ENCODE measurements at regions not wholly inside any gene's neighbourhood (a gene's known extent, or its start where the extent isn't known, plus 50 kb on each side); places are given as distances from the start of the nearest gene placed in this dataset.

DNA sequence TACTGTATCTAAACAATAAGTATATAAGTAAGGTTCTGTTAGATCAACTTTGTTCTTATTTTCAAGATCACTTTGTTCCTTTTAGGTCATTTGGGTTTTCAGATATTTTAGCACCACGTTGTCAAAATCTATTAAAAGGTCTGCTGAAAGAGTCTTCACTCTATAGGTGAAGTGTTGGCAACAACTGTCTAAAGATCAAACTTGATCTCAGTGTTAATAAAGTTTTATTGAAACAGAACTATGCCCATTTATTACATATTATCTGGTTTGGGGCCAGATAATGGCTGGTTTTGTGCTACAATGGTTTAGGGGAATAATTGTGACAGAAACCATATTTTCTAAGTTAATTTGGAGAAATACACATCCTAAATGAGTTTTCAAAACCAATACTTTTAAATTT lies 478.9 kb upstream of the GRM3 start:
- Histone ChIP-seq H3K9ac (ENCODE audit: low read depth in 1 of 2, low read length in 2 of 2) (no peak overlapping the region), H3K36me3 (ENCODE audit: control insufficient read depth in 4 of 4, insufficient read depth in 3 of 4, low read depth in 1 of 4, low read length in 3 of 4) (no peaks in the 10 kb centered on the region), H3K4me3 (ENCODE audit: low read depth in 1 of 3, low read length in 3 of 3) (no peak overlapping the region), H3K4me1 (ENCODE audit: control insufficient read depth in 4 of 4, insufficient read depth in 4 of 4, low read length in 3 of 4) (no peaks in the 10 kb centered on the region), H3K9me3 (ENCODE audit: control insufficient read depth in 4 of 4, low read length in 3 of 4) (no peaks in the 10 kb centered on the region), H3K27me3 (ENCODE audit: control insufficient read depth in 4 of 4, insufficient read depth in 4 of 4, low read length in 3 of 4) (peaks cover 0 to 3% (median 0%) of the 10 kb centered on the region in 4 donors), H3K27ac (ENCODE audit: low read depth in 1 of 2, low read length in 2 of 2) (no peak overlapping the region)
- DNase-seq (ENCODE audit: low spot score), result no peak
- TF ChIP-seq NR2F2 (IDR thresholded peaks at IDR 0.05) (no peak), HNF4G (IDR thresholded peaks at IDR 0.05) (no peak), REST (IDR thresholded peaks at IDR 0.05) (no peak), MAX (IDR thresholded peaks at IDR 0.05) (no peak), SP1 (IDR thresholded peaks at IDR 0.05) (no peak)
- TF ChIP-seq, protein P1, sequence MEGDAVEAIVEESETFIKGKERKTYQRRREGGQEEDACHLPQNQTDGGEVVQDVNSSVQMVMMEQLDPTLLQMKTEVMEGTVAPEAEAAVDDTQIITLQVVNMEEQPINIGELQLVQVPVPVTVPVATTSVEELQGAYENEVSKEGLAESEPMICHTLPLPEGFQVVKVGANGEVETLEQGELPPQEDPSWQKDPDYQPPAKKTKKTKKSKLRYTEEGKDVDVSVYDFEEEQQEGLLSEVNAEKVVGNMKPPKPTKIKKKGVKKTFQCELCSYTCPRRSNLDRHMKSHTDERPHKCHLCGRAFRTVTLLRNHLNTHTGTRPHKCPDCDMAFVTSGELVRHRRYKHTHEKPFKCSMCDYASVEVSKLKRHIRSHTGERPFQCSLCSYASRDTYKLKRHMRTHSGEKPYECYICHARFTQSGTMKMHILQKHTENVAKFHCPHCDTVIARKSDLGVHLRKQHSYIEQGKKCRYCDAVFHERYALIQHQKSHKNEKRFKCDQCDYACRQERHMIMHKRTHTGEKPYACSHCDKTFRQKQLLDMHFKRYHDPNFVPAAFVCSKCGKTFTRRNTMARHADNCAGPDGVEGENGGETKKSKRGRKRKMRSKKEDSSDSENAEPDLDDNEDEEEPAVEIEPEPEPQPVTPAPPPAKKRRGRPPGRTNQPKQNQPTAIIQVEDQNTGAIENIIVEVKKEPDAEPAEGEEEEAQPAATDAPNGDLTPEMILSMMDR (IDR thresholded peaks at IDR 0.05; ENCODE audit: low read depth, low read length, missing input control), result no peak
- WGBS, result 74% methylated on average over 1 of the region's 1 CpG

DNA sequence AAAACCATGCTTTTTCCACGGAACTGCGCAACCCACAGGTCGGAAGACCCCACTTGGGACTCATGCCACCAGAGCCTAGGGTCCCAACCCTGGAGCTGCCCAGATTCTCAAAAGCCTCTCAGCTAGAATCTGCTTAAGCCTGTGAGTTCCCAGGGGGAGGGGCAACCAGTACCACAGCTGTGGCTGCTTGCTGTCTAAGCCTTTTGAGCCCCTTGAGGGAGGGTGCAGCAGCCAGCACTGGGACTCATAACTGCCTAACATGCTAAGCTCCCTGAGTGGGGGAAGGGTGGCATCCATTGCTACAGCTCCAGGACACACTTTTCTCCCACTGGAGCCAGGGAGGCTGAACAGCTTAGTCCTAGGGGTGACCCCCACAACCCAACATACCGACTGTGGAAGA lies 485.6 kb upstream of the GRM3 start:
- Histone ChIP-seq H3K36me3 (ENCODE audit: control insufficient read depth in 4 of 4, insufficient read depth in 3 of 4, low read depth in 1 of 4, low read length in 3 of 4) (no peaks in the 10 kb centered on the region), H3K4me1 (ENCODE audit: control insufficient read depth in 4 of 4, insufficient read depth in 4 of 4, low read length in 3 of 4) (no peaks in the 10 kb centered on the region), H3K27ac (ENCODE audit: low read depth in 1 of 2, low read length in 2 of 2) (no peak overlapping the region), H3K27me3 (ENCODE audit: control insufficient read depth in 4 of 4, insufficient read depth in 4 of 4, low read length in 3 of 4) (no peaks in the 10 kb centered on the region), H3K4me3 (ENCODE audit: low read depth in 1 of 3, low read length in 3 of 3) (no peak overlapping the region), H3K9ac (ENCODE audit: low read depth in 1 of 2, low read length in 2 of 2) (no peak overlapping the region), H3K9me3 (ENCODE audit: control insufficient read depth in 4 of 4, low read length in 3 of 4) (no peaks in the 10 kb centered on the region)
- WGBS, result 88% methylated on average over 4 of the region's 4 CpGs
- TF ChIP-seq NR2F2 (IDR thresholded peaks at IDR 0.05) (no peak), ATF3 (IDR thresholded peaks at IDR 0.05) (no peak), HNF4A (conservative IDR thresholded peaks at IDR 0.05) (no peak), GABPA (IDR thresholded peaks at IDR 0.05 in 1 of 2, conservative IDR thresholded peaks at IDR 0.05 in 1 of 2) (no peak), SP1 (IDR thresholded peaks at IDR 0.05) (no peak), MAX (IDR thresholded peaks at IDR 0.05) (no peak), RXRA (IDR thresholded peaks at IDR 0.05) (no peak), TAF1 (conservative IDR thresholded peaks at IDR 0.05) (no peak), FOXA2 (IDR thresholded peaks at IDR 0.05) (no peak), HNF4G (IDR thresholded peaks at IDR 0.05) (no peak)
- TF ChIP-seq, protein P2, sequence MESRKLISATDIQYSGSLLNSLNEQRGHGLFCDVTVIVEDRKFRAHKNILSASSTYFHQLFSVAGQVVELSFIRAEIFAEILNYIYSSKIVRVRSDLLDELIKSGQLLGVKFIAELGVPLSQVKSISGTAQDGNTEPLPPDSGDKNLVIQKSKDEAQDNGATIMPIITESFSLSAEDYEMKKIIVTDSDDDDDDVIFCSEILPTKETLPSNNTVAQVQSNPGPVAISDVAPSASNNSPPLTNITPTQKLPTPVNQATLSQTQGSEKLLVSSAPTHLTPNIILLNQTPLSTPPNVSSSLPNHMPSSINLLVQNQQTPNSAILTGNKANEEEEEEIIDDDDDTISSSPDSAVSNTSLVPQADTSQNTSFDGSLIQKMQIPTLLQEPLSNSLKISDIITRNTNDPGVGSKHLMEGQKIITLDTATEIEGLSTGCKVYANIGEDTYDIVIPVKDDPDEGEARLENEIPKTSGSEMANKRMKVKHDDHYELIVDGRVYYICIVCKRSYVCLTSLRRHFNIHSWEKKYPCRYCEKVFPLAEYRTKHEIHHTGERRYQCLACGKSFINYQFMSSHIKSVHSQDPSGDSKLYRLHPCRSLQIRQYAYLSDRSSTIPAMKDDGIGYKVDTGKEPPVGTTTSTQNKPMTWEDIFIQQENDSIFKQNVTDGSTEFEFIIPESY (IDR thresholded peaks at IDR 0.05), result no peak
- TF ChIP-seq, protein P1 (IDR thresholded peaks at IDR 0.05; ENCODE audit: low read depth, low read length, missing input control), result no peak
- no peak for DNase-seq (ENCODE audit: low spot score)

Measured in liver (tissue), 8 donors.